DOHH2 (cell line): ENCODE measurements at regions not wholly inside any gene's neighbourhood (a gene's known extent, or its start where the extent isn't known, plus 50 kb on each side); places are given as distances from the start of the nearest gene placed in this dataset.

Experiments used
- H3F3A ChIP-seq: fragments of 200-600 bp; sonication (generic), shearing (Covaris generic); 2 replicates; pipeline ENCODE4 v1.6.0; 2016; ENCODE audit warnings: antibody characterized with exemption, mild to moderate bottlenecking; ENCODE audit not compliant: control insufficient read depth, insufficient read depth
- H3K27ac ChIP-seq: fragments of 200-600 bp; sonication (generic); 2 replicates; pipeline ENCODE4 v1.5.1; 2014; ENCODE audit warnings: low read depth, mild to moderate bottlenecking, low read length, moderate library complexity
- H3K27me3 ChIP-seq: fragments of 200-600 bp; sonication (generic); 2 replicates; pipeline ENCODE4 v1.6.1; 2014; ENCODE audit warnings: mild to moderate bottlenecking, low read length, mixed read lengths; ENCODE audit not compliant: control insufficient read depth
- H3K36me3 ChIP-seq: fragments of 200-600 bp; sonication (generic); 2 replicates; pipeline ENCODE4 v1.6.1; 2014; ENCODE audit warnings: mild to moderate bottlenecking, low read length, moderate library complexity, mixed read lengths; ENCODE audit not compliant: control insufficient read depth
- H3K4me1 ChIP-seq: fragments of 200-600 bp; sonication (generic); 2 replicates; pipeline ENCODE4 v1.6.1; 2014; ENCODE audit warnings: mild to moderate bottlenecking, low read length, mixed read lengths; ENCODE audit not compliant: control insufficient read depth
- H3K4me2 ChIP-seq: fragments of 200-600 bp; sonication (generic); 2 replicates; pipeline ENCODE4 v1.6.0; 2014; ENCODE audit warnings: mild to moderate bottlenecking, low read length, moderate library complexity
- H3K4me3 ChIP-seq: fragments of 200-600 bp; sonication (generic); 2 replicates; pipeline ENCODE4 v1.5.1; 2014; ENCODE audit warnings: mild to moderate bottlenecking, low read length, mixed read lengths
- H3K79me2 ChIP-seq: fragments of 200-600 bp; sonication (generic); 2 replicates; pipeline ENCODE4 v1.6.1; 2014; ENCODE audit warnings: mild to moderate bottlenecking, low read length, mixed read lengths; ENCODE audit not compliant: control insufficient read depth
- H3K9me2 ChIP-seq: fragments of 200-600 bp; sonication (generic); replicated peaks from 2 replicates; pipeline ENCODE4 v1.6.1; 2014; ENCODE audit warnings: mild to moderate bottlenecking, low read length, mixed read lengths; ENCODE audit not compliant: control insufficient read depth
- H3K9me3 ChIP-seq: fragments of 200-600 bp; sonication (generic); 2 replicates; pipeline ENCODE4 v1.6.1; 2014; ENCODE audit warnings: antibody characterized with exemption, low read length, mixed read lengths; ENCODE audit not compliant: control insufficient read depth, insufficient read depth
- H4K20me1 ChIP-seq: fragments of 200-600 bp; sonication (generic); 2 replicates; pipeline ENCODE4 v1.6.0; 2014; ENCODE audit warnings: low read depth, mild to moderate bottlenecking, antibody characterized with exemption, low read length, moderate library complexity; ENCODE audit not compliant: control insufficient read depth, insufficient read depth
- CTCF ChIP-seq: fragments of 200-600 bp; sonication (generic); IDR thresholded peaks from one replicate; pipeline ENCODE4 v1.5.1; 2014; ENCODE audit warnings: antibody characterized with exemption, mild to moderate bottlenecking, low read depth, low read length; ENCODE audit not compliant: poor library complexity, severe bottlenecking
- EZH2phosphoT487 ChIP-seq: fragments of 200-600 bp; sonication (generic); IDR thresholded peaks from 2 replicates; pipeline ENCODE4 v1.6.1; 2017; ENCODE audit warnings: borderline replicate concordance, mild to moderate bottlenecking, antibody characterized with exemption, low read length, moderate library complexity, mixed read lengths

- Histone ChIP-seq H3K9me3 (no peaks in the 10 kb centered on the region), H3K79me2 (no peaks in the 10 kb centered on the region), H3K9me2 (no peaks in the 10 kb centered on the region), H3K4me3 (no peak overlapping the region), H3K4me1 (peaks cover 9% of the 10 kb centered on the region), H3K27me3 (peaks cover 49% of the 10 kb centered on the region), H3K36me3 (no peaks in the 10 kb centered on the region), H3K27ac (no peak overlapping the region), H3K4me2 (no peak overlapping the region), H3F3A (no peaks in the 10 kb centered on the region), H4K20me1 (no peaks in the 10 kb centered on the region; the same call in 1 of the 2 replicates)
- no peak for TF ChIP-seq CTCF
- no peak for TF ChIP-seq EZH2phosphoT487
Observed at GRCh38 chr3:150220041-150220440, 188.1 kb upstream of the TSC22D2 start.

- Histone ChIP-seq H3K79me2 (no peaks in the 10 kb centered on the region), H3K9me2 (no peaks in the 10 kb centered on the region), H3K36me3 (no peaks in the 10 kb centered on the region), H3K27me3 (peaks cover 38% of the 10 kb centered on the region), H3K4me2 (no peak overlapping the region), H3K4me1 (peaks cover 9% of the 10 kb centered on the region), H4K20me1 (no peaks in the 10 kb centered on the region), H3K27ac (no peak overlapping the region), H3K4me3 (no peak overlapping the region), H3K9me3 (no peaks in the 10 kb centered on the region), H3F3A (no peaks in the 10 kb centered on the region)
- no peak for TF ChIP-seq EZH2phosphoT487
- TF ChIP-seq CTCF, result no peak
Observed at GRCh38 chr3:150218841-150219240, 189.3 kb upstream of the TSC22D2 start.

GRCh38 chr3:150218236-150218635 lies 189.9 kb upstream of the TSC22D2 start:
- Histone ChIP-seq H3K4me2 (no peak overlapping the region), H3F3A (no peaks in the 10 kb centered on the region), H4K20me1 (no peaks in the 10 kb centered on the region), H3K9me2 (no peaks in the 10 kb centered on the region), H3K4me1 (peaks cover 9% of the 10 kb centered on the region), H3K9me3 (no peaks in the 10 kb centered on the region), H3K4me3 (no peak overlapping the region), H3K79me2 (no peaks in the 10 kb centered on the region), H3K36me3 (no peaks in the 10 kb centered on the region), H3K27me3 (peaks cover 34% of the 10 kb centered on the region), H3K27ac (no peak overlapping the region)
- no peak for TF ChIP-seq EZH2phosphoT487
- TF ChIP-seq CTCF, result no peak

GRCh38 chr3:150217691-150218090 lies 190.4 kb upstream of the TSC22D2 start:
- Histone ChIP-seq H3K27ac (no peak overlapping the region), H3K9me3 (no peaks in the 10 kb centered on the region), H3F3A (no peaks in the 10 kb centered on the region), H3K4me1 (peaks cover 9% of the 10 kb centered on the region), H4K20me1 (no peaks in the 10 kb centered on the region), H3K9me2 (no peaks in the 10 kb centered on the region), H3K4me3 (no peak overlapping the region), H3K79me2 (no peaks in the 10 kb centered on the region), H3K36me3 (no peaks in the 10 kb centered on the region), H3K27me3 (peaks cover 34% of the 10 kb centered on the region), H3K4me2 (no peak overlapping the region)
- TF ChIP-seq EZH2phosphoT487 (no peak), CTCF (no peak)
